Glomerular endothelial cell (primary cell): ENCODE measurements at regions not wholly inside any gene's neighbourhood (a gene's known extent, or its start where the extent isn't known, plus 50 kb on each side); places are given as distances from the start of the nearest gene placed in this dataset.
"Not testable (repeated sequence)": the region's sequence is repeated elsewhere in the genome, so short reads cannot be mapped to it uniquely, and the experiment has no call there.

Source experiments
- DNase-seq: peaks from one replicate; pipeline ENCODE4 v3.0.0-alpha.2; 2011; ENCODE audit warnings: low read depth, low spot score; ENCODE audit errors: extremely low read depth

GRCh38 chr6:14510038-14510437, 392.5 kb downstream of the CD83 start:
- no peak for DNase-seq

DNA sequence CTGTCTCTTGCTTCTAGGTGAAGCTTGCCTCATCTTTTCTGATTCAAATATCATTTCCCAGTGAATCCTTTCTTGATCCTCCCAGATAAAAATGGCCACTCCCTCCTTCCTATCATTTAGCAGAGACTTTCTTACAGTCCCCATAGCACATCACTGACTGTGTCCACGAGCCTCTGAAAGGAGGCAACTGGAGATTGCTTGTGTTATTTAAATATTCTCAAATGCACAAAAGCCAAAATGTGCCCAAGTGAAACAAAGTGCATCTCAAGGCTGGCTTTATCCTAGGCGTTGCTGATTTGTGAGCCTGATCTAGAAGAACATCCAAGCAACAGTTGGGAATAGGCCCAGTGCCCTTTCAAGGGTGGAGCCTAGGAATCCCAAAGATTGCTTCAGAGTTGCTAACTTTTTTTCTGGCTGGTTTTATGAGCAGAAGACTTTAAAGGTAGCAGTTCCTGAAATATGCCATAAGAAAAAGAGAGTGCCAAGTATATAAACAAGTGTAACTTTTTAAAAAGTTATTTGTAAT, 393.6 kb downstream of the CD83 start:
- DNase-seq, result no peak

- no peak for DNase-seq
These were observed 394.7 kb downstream of the CD83 start for GRCh38 chr6:14512246-14512645.

DNA sequence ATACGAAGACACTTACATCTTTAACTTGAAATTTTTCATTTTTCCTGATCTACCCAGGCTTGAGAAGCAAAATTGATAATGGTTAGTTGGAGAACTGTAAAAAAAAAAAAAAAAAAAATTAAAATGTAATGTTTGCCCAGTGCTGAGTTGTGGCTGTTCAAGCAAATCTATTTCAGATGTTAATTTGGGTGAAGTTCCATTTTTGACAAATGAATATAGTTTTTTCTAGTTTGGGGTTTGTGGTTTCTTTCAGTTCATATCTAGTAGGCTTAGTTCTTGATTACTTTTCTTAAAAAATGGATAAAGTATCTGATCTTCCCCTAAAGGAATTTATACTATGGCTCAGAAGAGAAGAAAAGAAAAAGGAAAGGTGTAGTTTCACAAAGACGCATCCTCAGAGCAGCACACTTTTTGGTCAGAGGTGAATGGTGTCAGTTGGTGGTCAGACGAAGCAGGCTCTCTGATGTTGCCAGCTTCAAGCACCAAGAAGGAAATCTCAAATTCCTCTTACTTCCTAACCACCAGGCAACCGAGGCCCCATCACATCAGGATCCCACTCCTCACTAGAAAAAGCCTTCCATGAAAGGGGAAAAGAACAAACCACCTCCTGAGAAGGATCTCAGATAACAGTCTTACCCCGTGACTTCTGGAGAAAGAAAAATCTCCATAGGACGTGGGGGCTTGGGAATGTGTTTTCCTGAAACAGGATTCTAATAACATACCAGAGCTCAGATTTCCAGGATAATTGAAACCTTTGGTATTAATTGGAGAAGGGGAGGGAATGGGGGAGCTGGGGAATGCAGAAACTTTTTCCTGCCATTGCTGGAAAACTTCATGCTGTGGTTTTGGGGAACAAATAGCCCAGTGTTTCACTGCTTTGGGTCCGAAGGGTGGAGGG, 396.2 kb downstream of the CD83 start:
- no peak for DNase-seq

- no peak for DNase-seq
These were observed 399.4 kb downstream of the CD83 start for GRCh38 chr6:14516956-14517355.

DNA sequence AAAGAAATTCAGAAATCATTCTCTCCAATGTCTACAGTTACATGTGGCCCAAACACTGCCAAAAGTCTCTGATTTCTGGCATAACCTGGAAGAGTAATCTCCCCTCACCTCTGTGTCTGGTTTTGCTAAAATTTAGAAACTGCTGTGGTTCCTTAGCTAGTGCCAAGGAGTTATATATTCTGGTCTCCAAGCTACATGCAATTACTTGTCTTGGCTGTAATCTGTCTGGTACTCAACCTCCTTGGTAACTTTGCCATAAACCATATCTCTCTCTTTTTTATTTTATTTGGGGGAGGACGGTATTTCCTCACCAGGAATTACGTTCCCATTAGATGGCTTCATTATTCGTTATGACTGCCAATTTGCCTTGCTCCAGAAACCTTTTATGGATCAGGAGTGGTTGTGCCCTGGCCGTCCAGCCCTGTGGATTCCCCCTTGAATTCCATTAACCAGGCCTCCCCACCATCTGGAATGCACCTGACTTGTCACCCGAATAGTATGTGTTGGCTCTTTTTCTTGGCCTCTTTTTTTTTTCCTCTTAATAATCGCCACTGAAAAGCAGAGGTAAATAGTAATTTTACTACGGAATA, 400.0 kb downstream of the CD83 start:
- DNase-seq, result no peak

DNA sequence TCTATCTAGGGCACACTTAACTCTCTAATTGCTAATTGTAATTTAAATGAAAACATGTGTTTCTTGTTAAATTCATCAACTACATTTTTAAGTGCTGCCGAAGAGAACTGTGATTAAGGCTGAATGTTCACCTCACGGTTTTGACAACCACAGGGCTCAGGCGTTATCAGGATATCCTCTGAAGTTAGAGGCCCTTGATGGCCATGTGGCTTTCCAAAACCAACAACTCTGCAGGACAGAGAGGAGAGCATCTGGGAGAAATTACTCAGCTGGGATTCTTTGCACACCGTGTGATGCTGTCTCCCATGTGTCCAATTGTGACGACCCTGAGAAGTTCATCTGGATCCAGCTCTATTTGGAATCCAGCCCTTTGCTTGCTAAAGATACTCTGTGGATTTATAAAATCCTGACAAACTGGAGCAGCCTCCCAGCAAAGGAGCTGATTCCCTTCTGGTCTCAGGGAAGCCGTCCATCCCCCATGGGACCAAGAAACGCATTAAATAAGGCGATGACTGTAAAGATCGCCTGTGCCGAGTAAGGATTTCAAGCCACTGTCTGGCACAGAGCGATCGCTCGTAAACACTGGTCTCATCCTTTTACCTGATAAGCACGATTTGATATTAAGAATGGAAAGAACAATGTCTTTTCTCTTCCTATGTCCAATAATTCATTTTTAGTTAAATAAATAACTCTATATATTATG, 401.1 kb downstream of the CD83 start:
- no peak for DNase-seq

GRCh38 chr6:14520029-14520428, 402.5 kb downstream of the CD83 start:
- DNase-seq, result no peak

DNA sequence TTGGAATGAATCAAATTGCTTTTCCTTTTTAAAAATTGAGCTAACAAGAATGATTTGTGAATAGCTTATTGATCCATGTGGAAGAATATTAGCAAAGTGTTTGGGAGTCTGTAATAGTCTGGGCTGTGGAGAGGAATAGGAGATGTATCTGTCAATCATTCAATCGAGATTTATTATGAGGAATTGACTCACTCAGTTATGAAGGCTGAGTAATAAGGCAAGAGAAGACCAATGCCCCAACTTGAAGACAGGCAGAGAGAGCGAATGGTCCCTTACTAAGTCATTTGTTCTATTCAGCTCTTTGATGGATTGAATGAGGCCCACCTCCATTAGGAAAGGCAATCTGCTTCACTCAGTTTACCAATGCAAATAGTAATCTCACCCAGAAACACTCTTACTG, 403.0 kb downstream of the CD83 start:
- DNase-seq, result no peak

DNA sequence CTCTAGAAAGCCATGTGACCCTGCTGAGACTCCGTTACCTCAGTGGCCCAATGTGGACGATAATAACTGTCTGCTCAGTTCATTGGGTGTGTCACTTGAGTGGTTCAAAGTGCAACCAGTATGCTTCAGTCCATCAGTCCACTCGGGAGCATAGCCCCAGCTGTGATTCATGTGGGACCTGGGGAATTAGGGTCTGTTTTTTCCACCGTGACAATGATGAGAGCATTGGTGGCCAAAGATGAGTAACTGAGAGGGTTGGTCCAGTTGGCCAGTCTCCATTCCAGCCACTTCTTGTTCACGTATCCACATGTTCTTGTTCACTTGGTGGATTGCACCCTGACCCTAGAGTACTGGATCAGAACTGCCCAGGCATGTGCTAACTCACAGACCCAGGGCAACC, 403.6 kb downstream of the CD83 start:
- no peak for DNase-seq

GRCh38 chr6:14521861-14522260, 404.3 kb downstream of the CD83 start:
- DNase-seq, result not testable (repeated sequence)

DNA sequence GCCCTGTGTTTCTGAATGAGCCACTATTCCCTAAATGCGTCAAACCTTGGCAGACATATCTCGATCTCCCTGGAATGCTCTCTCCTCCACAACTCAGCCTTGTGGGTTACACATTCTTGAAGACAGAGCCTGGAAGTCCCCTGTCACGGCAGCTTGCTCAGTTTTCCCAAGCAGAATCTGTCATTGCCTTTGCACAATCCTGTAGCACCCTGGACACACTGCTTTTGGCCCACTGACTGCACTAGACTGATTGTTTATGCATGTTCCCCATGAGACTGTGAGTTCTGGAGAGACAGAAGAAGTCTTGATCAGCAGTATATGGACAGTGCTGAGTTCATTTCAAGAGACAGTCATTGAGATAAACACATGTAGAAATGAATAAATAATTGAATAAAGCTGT, 406.7 kb downstream of the CD83 start:
- DNase-seq, result no peak

- DNase-seq, result no peak
These were observed 412.8 kb downstream of the CD83 start for GRCh38 chr6:14530385-14530784.

DNA sequence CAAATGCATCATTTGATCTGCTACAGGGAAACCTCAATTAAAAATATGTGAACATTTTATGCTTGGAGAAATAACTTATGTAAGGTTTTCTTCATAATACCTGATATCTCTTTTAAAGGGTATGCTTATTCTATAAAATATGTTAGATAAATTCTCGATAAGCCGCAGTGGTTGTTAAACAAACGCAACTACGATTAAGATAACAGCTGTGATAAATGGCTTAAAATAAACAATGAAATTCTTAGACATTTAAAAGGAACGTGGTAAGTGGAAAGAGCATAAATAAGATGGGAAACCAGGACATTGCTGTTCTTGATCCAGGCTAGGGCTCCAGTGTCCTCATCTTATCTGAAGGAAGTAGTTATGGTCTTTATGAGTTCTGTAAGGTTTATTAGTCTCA, 415.9 kb downstream of the CD83 start:
- no peak for DNase-seq

DNA sequence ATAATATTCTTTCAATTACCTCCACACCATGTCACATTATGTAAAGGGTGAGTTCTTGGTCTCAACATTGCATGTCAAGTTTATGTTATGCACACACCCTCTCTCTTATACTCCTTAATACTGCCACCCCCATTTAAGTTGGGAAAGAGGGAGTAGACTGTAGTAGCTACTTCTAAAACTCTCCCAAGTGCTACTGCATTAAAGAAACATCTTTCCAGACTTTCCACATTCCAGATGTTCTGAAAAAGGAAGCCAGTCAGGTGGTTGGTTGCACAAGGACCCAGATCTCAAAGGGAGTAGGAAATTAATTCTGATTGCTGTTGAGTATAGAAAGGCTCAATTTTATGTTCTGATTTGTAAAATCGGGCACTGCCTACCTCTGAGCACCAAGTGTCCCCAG, 419.5 kb downstream of the CD83 start:
- no peak for DNase-seq

DNA sequence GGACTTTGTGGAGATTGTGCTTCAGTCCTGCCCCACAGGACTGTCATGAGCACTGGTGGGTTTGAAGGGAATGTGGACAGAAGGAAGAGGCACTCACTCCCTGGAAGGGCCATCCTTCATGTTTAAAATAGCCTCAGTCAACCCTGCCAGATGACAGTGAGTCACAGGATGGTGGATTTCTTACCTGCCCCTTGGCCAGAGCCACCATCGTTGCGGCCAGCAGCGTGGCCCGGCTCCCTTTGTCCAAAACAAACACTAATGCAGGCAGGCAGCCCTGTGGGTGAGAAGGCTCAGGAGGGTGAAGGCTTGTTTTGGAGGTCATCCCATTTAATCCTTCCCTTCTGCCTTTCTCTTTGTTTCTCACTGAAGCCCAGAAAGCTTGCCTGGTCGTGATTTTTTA, 422.7 kb downstream of the CD83 start:
- no peak for DNase-seq

DNA sequence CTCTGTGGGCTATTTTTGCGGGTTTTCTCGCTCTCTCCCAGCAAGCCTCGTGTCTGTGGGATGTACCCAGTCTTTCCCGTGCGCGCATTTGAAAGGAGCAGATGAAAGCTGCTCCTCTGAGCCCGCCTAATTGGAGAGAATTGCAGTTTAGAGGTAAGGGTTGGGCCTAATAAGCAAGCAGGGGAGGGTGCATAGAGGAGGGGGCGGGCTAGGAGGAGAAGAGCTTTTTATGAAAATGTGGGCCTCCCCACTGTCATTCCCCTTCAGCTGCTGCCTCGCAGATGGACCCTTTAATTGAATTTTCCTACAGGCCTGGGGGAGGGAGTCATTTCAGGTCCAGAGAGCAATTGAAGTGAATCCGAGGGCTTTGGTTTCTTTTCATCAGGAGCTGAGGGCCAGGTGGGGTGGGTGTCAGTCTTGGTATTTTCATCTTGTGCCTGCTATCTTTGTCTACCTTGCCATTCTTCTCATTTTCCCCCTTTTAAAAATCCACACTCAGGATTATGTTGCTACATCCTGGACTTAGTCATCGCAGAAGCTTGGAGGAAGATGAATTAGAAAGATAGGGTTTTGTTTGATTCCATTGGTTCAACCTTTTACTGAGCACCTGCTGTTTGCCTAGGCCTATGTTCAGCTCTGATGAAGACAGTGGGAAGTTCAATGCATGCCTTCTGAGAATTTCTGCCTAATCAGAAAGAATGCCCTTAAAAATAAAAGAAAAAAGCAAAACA, 423.4 kb downstream of the CD83 start:
- no peak for DNase-seq

DNA sequence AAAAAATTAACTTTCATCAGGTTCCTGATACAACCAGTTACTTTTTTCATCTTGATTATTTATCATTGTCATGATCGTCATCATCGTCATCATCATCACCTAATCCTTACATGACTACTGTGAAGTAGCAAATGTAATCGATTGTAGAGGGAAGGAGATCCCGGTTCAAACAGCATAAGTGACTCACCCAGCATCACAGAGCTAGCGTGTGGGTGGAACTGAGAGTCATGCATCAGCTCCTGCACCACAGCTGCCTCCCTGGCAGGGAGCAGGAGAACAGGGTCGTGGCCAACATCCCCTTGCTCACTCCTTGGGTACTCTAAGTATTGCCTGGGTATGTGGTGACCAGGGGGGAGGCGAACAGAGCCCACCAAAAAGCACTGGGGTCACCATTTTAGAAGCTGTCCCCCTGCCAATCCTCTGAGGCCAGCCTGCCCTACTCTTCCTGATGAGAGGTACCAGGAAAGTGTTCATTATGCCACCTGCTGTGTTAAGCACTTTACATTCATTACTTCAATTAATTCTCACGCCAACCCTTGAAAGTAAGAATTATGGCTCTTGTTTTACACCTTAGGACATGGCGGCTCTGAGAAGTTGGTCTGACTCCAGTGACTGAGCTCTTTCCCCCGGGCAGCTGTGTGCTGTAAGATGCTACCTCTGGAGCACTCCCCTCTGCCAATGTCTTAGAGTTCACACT, 425.2 kb downstream of the CD83 start:
- no peak for DNase-seq

GRCh38 chr6:14543971-14544585, 426.5 kb downstream of the CD83 start:
- DNase-seq, result no peak

GRCh38 chr6:14544666-14545065, 427.1 kb downstream of the CD83 start:
- DNase-seq, result no peak
